ENCODE measurements at regions not wholly inside any gene's neighbourhood (a gene's known extent, or its start where the extent isn't known, plus 50 kb on each side); places are given as distances from the start of the nearest gene placed in this dataset.

GRCh38 chr15:94889153-94889552, 657.8 kb downstream of the MCTP2 start:
- DNase-seq (ENCODE audit: low read depth), result no peak
- no peak overlapping the region for H3K4me3 ChIP-seq (ENCODE audit: control insufficient read depth, low read depth, low read length)
- no peak for TF ChIP-seq CTCF (IDR thresholded peaks at IDR 0.05; ENCODE audit: control insufficient read depth, insufficient read depth, low read depth, low read length, missing control alignments)

GRCh38 chr15:94893091-94893490, 661.7 kb downstream of the MCTP2 start:
- H3K4me3 ChIP-seq (ENCODE audit: control insufficient read depth, low read depth, low read length), result no peak overlapping the region
- no peak for TF ChIP-seq CTCF (IDR thresholded peaks at IDR 0.05; ENCODE audit: control insufficient read depth, insufficient read depth, low read depth, low read length, missing control alignments)
- DNase-seq (ENCODE audit: low read depth), result no peak

GRCh38 chr15:94894056-94894455, 662.7 kb downstream of the MCTP2 start:
- no peak for DNase-seq (ENCODE audit: low read depth)
- no peak for TF ChIP-seq CTCF (IDR thresholded peaks at IDR 0.05; ENCODE audit: control insufficient read depth, insufficient read depth, low read depth, low read length, missing control alignments)
- H3K4me3 ChIP-seq (ENCODE audit: control insufficient read depth, low read depth, low read length), result no peak overlapping the region

GRCh38 chr15:94909510-94909909, 678.1 kb downstream of the MCTP2 start:
- no peak overlapping the region for H3K4me3 ChIP-seq (ENCODE audit: control insufficient read depth, low read depth, low read length)
- no peak for TF ChIP-seq CTCF (IDR thresholded peaks at IDR 0.05; ENCODE audit: control insufficient read depth, insufficient read depth, low read depth, low read length, missing control alignments)
- no peak for DNase-seq (ENCODE audit: low read depth)

- H3K4me3 ChIP-seq (ENCODE audit: control insufficient read depth, low read depth, low read length), result no peak overlapping the region
- no peak for TF ChIP-seq CTCF (IDR thresholded peaks at IDR 0.05; ENCODE audit: control insufficient read depth, insufficient read depth, low read depth, low read length, missing control alignments)
- DNase-seq (ENCODE audit: low read depth), result no peak
Measured at GRCh38 chr15:94910166-94910565, 678.8 kb downstream of the MCTP2 start.

GRCh38 chr15:94912760-94913159, 681.4 kb downstream of the MCTP2 start:
- no peak for DNase-seq (ENCODE audit: low read depth)
- no peak overlapping the region for H3K4me3 ChIP-seq (ENCODE audit: control insufficient read depth, low read depth, low read length)
- TF ChIP-seq CTCF (IDR thresholded peaks at IDR 0.05; ENCODE audit: control insufficient read depth, insufficient read depth, low read depth, low read length, missing control alignments), result no peak

GRCh38 chr15:94917068-94917467, 685.7 kb downstream of the MCTP2 start:
- no peak for TF ChIP-seq CTCF (IDR thresholded peaks at IDR 0.05; ENCODE audit: control insufficient read depth, insufficient read depth, low read depth, low read length, missing control alignments)
- no peak overlapping the region for H3K4me3 ChIP-seq (ENCODE audit: control insufficient read depth, low read depth, low read length)
- no peak for DNase-seq (ENCODE audit: low read depth)

Data from AG09309 (cell line).